GM23338 (cell line): ENCODE measurements at regions not wholly inside any gene's neighbourhood (a gene's known extent, or its start where the extent isn't known, plus 50 kb on each side); places are given as distances from the start of the nearest gene placed in this dataset.

Source experiments
- ATAC-seq: fragments of 200-7000 bp; cut with Tn5 transposase; 3 replicates; pipeline ENCODE4 v1.9.1; 2020
- DNase-seq: peaks from one replicate; pipeline ENCODE4 v3.0.0-alpha.2; 2015; ENCODE audit warnings: low spot score
- H2AFZ ChIP-seq: fragments of 200-600 bp; sonication (generic); 2 replicates; pipeline ENCODE4 v1.8.0; 2016; ENCODE audit warnings: antibody characterized with exemption, mild to moderate bottlenecking, moderate library complexity
- H3F3A ChIP-seq: fragments of 200-600 bp; sonication (generic); replicated peaks from 2 replicates; pipeline ENCODE4 v1.8.0; 2017; ENCODE audit warnings: antibody characterized with exemption, mixed run types, low read depth
- H3K27ac ChIP-seq: fragments of 200-600 bp; sonication (generic); 2 replicates; pipeline ENCODE4 v1.6.1; 2016; ENCODE audit warnings: low read depth
- H3K27me3 ChIP-seq: fragments of 200-600 bp; sonication (generic); 2 replicates; pipeline ENCODE4 v1.8.0; 2016; ENCODE audit warnings: mild to moderate bottlenecking, mixed run types, moderate library complexity; ENCODE audit not compliant: insufficient read depth
- H3K36me3 ChIP-seq: fragments of 200-600 bp; sonication (generic); 2 replicates; pipeline ENCODE4 v1.8.0; 2016; ENCODE audit warnings: mild to moderate bottlenecking; ENCODE audit not compliant: insufficient read depth
- H3K4me1 ChIP-seq: fragments of 200-600 bp; sonication (generic); 2 replicates; pipeline ENCODE4 v1.8.0; 2016; ENCODE audit warnings: mild to moderate bottlenecking, moderate library complexity; ENCODE audit not compliant: insufficient read depth
- H3K4me2 ChIP-seq: fragments of 200-600 bp; sonication (generic); 2 replicates; pipeline ENCODE4 v1.7.1; 2017; ENCODE audit warnings: mixed run types
- H3K4me3 ChIP-seq: fragments of 200-600 bp; sonication (generic); 2 replicates; pipeline ENCODE4 v1.6.1; 2016; ENCODE audit warnings: mixed run types
- H3K79me2 ChIP-seq: fragments of 200-600 bp; sonication (generic); replicated peaks from 2 replicates; pipeline ENCODE4 v1.8.0; 2017; ENCODE audit warnings: mild to moderate bottlenecking; ENCODE audit not compliant: insufficient read depth
- H3K9me2 ChIP-seq: fragments of 200-600 bp; sonication (generic); 2 replicates; pipeline ENCODE4 v1.8.0; 2017; ENCODE audit not compliant: insufficient read depth
- H4K20me1 ChIP-seq: fragments of 200-600 bp; sonication (generic); replicated peaks from 2 replicates; pipeline ENCODE4 v1.8.0; 2017; ENCODE audit warnings: mild to moderate bottlenecking; ENCODE audit not compliant: insufficient read depth
- H3K27ac Mint-ChIP-seq: 2 replicates; pipeline ENCODE4 v1.8.0; 2020; ENCODE audit warnings: inconsistent platforms, mild to moderate bottlenecking, moderate library complexity, mixed read lengths
- H3K27me3 Mint-ChIP-seq: 3 replicates; pipeline ENCODE4 v1.8.0; 2022; ENCODE audit warnings: low read depth, mild to moderate bottlenecking, moderate library complexity, mixed read lengths, inconsistent platforms; ENCODE audit not compliant: insufficient read depth, poor library complexity
- H3K36me3 Mint-ChIP-seq: 3 replicates; pipeline ENCODE4 v1.8.0; 2021; ENCODE audit warnings: low read depth, mild to moderate bottlenecking, inconsistent platforms, moderate library complexity, mixed read lengths
- H3K4me1 Mint-ChIP-seq: 3 replicates; pipeline ENCODE4 v1.8.0; 2020; ENCODE audit warnings: mild to moderate bottlenecking, inconsistent platforms, mixed read lengths
- H3K4me3 Mint-ChIP-seq: 3 replicates; pipeline ENCODE4 v1.8.0; 2021; ENCODE audit warnings: moderate library complexity, mild to moderate bottlenecking, inconsistent platforms, mixed read lengths
- H3K9me3 Mint-ChIP-seq: 3 replicates; pipeline ENCODE4 v1.8.0; 2020; ENCODE audit warnings: moderate library complexity, mild to moderate bottlenecking, inconsistent platforms, mixed read lengths
- CREB1 ChIP-seq: fragments of 250-450 bp; sonication (Bioruptor Pico); IDR thresholded peaks from 2 replicates; pipeline ENCODE4 v1.5.0; 2020; ENCODE audit warnings: low read depth, mild to moderate bottlenecking, moderate library complexity
- EZH2 ChIP-seq: fragments of 200-600 bp; sonication (generic); IDR thresholded peaks from one replicate; pipeline ENCODE4 v1.8.0; 2017; ENCODE audit warnings: antibody characterized with exemption, mild to moderate bottlenecking, low read depth; ENCODE audit not compliant: unreplicated experiment
- EZH2phosphoT487 ChIP-seq: fragments of 200-600 bp; sonication (generic); IDR thresholded peaks from one replicate; pipeline ENCODE4 v1.8.1; 2018; ENCODE audit warnings: antibody characterized with exemption; ENCODE audit not compliant: unreplicated experiment
- JUNB ChIP-seq: IDR thresholded peaks from one replicate; pipeline ENCODE4 v1.6.1; 2016; ENCODE audit warnings: antibody characterized with exemption; ENCODE audit not compliant: unreplicated experiment
- NANOG ChIP-seq: IDR thresholded peaks from 2 replicates; pipeline ENCODE4 v1.6.1; 2016; ENCODE audit warnings: antibody characterized with exemption, borderline replicate concordance
- POLR2AphosphoS5 ChIP-seq: IDR thresholded peaks from 2 replicates; pipeline ENCODE4 v1.6.1; 2016; ENCODE audit warnings: antibody characterized with exemption, low read depth
- STAT1 ChIP-seq: IDR thresholded peaks from one replicate; pipeline ENCODE4 v1.6.1; 2016; ENCODE audit warnings: antibody characterized with exemption; ENCODE audit not compliant: unreplicated experiment
- ZNF114 ChIP-seq: fragments of 250-450 bp; sonication (Bioruptor Pico); IDR thresholded peaks from 2 replicates; pipeline ENCODE4 v1.5.0; 2020; ENCODE audit warnings: mild to moderate bottlenecking, moderate library complexity
- ZNF331 ChIP-seq: fragments of 250-450 bp; sonication (Bioruptor Pico); IDR thresholded peaks from 2 replicates; pipeline ENCODE4 v1.5.0; 2020; ENCODE audit warnings: low read depth, mild to moderate bottlenecking, moderate library complexity
- ZNF462 ChIP-seq: fragments of 250-450 bp; sonication (Bioruptor Pico); IDR thresholded peaks from 2 replicates; pipeline ENCODE4 v1.5.0; 2020; ENCODE audit warnings: mild to moderate bottlenecking, moderate library complexity
- TF ChIP-seq, protein P1 (sequence below): IDR thresholded peaks from one replicate; pipeline ENCODE4 v1.6.1; 2018; ENCODE audit warnings: antibody characterized with exemption; ENCODE audit not compliant: unreplicated experiment
- TF ChIP-seq, protein P2 (sequence below), 2 experiments: fragments of 200-600 bp in 1 of 2; sonication (generic) in 1 of 2; conservative IDR thresholded peaks; 2 replicates each; pipeline versions ENCODE4 v1.5.1 to v1.6.1; 2016 to 2017; ENCODE audit warnings: antibody characterized with exemption in 2 of 2, low read depth in 2 of 2, mild to moderate bottlenecking in 2 of 2, moderate library complexity in 1 of 2
- TF ChIP-seq, protein P3 (sequence below): IDR thresholded peaks from 2 replicates; pipeline ENCODE4 v1.6.1; 2016; ENCODE audit warnings: antibody characterized with exemption

GRCh38 chr20:4441191-4441590, 192.1 kb upstream of the ADRA1D start:
- Histone ChIP-seq H3K4me3 (no peak overlapping the region), H4K20me1 (no peaks in the 10 kb centered on the region), H3K36me3 (no peaks in the 10 kb centered on the region), H3K27ac (no peak overlapping the region), H3K79me2 (no peaks in the 10 kb centered on the region), H3K27me3 (no peaks in the 10 kb centered on the region), H2AFZ (no peak overlapping the region), H3K4me2 (no peak overlapping the region), H3F3A (no peaks in the 10 kb centered on the region), H3K4me1 (no peaks in the 10 kb centered on the region), H3K9me2 (peaks cover 9% of the 10 kb centered on the region)
- no peak for ATAC-seq
- no peak overlapping the region for H3K4me3 Mint-ChIP-seq
- TF ChIP-seq STAT1 (no peak), ZNF114 (no peak), EZH2 (no peak), EZH2phosphoT487 (no peak), ZNF331 (CRISPR knock-in tag) (no peak), NANOG (no peak), ZNF462 (CRISPR knock-in tag) (no peak), POLR2AphosphoS5 (no peak), JUNB (no peak), CREB1 (CRISPR knock-in tag) (no peak)
- TF ChIP-seq, protein P1, sequence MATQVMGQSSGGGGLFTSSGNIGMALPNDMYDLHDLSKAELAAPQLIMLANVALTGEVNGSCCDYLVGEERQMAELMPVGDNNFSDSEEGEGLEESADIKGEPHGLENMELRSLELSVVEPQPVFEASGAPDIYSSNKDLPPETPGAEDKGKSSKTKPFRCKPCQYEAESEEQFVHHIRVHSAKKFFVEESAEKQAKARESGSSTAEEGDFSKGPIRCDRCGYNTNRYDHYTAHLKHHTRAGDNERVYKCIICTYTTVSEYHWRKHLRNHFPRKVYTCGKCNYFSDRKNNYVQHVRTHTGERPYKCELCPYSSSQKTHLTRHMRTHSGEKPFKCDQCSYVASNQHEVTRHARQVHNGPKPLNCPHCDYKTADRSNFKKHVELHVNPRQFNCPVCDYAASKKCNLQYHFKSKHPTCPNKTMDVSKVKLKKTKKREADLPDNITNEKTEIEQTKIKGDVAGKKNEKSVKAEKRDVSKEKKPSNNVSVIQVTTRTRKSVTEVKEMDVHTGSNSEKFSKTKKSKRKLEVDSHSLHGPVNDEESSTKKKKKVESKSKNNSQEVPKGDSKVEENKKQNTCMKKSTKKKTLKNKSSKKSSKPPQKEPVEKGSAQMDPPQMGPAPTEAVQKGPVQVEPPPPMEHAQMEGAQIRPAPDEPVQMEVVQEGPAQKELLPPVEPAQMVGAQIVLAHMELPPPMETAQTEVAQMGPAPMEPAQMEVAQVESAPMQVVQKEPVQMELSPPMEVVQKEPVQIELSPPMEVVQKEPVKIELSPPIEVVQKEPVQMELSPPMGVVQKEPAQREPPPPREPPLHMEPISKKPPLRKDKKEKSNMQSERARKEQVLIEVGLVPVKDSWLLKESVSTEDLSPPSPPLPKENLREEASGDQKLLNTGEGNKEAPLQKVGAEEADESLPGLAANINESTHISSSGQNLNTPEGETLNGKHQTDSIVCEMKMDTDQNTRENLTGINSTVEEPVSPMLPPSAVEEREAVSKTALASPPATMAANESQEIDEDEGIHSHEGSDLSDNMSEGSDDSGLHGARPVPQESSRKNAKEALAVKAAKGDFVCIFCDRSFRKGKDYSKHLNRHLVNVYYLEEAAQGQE, result no peak
- TF ChIP-seq, protein P2, sequence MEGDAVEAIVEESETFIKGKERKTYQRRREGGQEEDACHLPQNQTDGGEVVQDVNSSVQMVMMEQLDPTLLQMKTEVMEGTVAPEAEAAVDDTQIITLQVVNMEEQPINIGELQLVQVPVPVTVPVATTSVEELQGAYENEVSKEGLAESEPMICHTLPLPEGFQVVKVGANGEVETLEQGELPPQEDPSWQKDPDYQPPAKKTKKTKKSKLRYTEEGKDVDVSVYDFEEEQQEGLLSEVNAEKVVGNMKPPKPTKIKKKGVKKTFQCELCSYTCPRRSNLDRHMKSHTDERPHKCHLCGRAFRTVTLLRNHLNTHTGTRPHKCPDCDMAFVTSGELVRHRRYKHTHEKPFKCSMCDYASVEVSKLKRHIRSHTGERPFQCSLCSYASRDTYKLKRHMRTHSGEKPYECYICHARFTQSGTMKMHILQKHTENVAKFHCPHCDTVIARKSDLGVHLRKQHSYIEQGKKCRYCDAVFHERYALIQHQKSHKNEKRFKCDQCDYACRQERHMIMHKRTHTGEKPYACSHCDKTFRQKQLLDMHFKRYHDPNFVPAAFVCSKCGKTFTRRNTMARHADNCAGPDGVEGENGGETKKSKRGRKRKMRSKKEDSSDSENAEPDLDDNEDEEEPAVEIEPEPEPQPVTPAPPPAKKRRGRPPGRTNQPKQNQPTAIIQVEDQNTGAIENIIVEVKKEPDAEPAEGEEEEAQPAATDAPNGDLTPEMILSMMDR (conservative IDR thresholded peaks at IDR 0.05; ENCODE audit: low read depth in 2 of 2), result no peak
- TF ChIP-seq, protein P3, sequence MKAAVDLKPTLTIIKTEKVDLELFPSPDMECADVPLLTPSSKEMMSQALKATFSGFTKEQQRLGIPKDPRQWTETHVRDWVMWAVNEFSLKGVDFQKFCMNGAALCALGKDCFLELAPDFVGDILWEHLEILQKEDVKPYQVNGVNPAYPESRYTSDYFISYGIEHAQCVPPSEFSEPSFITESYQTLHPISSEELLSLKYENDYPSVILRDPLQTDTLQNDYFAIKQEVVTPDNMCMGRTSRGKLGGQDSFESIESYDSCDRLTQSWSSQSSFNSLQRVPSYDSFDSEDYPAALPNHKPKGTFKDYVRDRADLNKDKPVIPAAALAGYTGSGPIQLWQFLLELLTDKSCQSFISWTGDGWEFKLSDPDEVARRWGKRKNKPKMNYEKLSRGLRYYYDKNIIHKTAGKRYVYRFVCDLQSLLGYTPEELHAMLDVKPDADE, result no peak
- H3K36me3 Mint-ChIP-seq, result no peaks in the 10 kb centered on the region
- no peaks in the 10 kb centered on the region for H3K27me3 Mint-ChIP-seq
- no peak overlapping the region for H3K27ac Mint-ChIP-seq
- no peak for DNase-seq
- H3K9me3 Mint-ChIP-seq, result no peaks in the 10 kb centered on the region; the same call in 2 of the 3 replicates
- no peaks in the 10 kb centered on the region for H3K4me1 Mint-ChIP-seq
